ENCODE measurements at regions not wholly inside any gene's neighbourhood (a gene's known extent, or its start where the extent isn't known, plus 50 kb on each side); places are given as distances from the start of the nearest gene placed in this dataset.

DNA sequence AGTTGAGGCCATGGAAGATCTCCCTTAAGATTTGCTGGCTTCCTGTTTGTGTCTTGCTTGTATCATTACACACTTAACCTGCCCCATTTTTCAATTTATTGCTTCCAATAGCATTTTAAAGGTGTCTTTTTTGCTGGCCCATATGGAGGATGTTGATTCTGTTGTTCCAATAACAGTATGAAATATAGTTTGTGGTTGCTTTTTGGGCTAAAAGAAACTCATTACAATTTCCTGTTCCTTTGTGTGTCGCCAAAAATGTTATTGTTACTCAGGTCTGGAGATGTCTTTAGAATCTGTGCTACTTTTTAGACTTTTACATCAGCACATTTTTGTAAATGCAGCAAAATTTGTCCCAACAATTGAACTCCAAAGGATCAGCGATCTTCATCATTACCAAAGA is 234.0 kb upstream of the ITGA4 start:
- no peak for DNase-seq (ENCODE audit: low read depth)
- POLR2A ChIA-PET = no interaction called here
- CTCF ChIA-PET = no interaction called here
- H3K4me3 ChIP-seq (ENCODE audit: low read depth, low read length) = no peak overlapping the region
- H3K27me3 ChIP-seq (ENCODE audit: control insufficient read depth, insufficient read depth, low read length) = no peaks in the 10 kb centered on the region
- H3K36me3 ChIP-seq (ENCODE audit: control insufficient read depth, insufficient read depth, low read length) = no peaks in the 10 kb centered on the region
- TF ChIP-seq, protein P1, sequence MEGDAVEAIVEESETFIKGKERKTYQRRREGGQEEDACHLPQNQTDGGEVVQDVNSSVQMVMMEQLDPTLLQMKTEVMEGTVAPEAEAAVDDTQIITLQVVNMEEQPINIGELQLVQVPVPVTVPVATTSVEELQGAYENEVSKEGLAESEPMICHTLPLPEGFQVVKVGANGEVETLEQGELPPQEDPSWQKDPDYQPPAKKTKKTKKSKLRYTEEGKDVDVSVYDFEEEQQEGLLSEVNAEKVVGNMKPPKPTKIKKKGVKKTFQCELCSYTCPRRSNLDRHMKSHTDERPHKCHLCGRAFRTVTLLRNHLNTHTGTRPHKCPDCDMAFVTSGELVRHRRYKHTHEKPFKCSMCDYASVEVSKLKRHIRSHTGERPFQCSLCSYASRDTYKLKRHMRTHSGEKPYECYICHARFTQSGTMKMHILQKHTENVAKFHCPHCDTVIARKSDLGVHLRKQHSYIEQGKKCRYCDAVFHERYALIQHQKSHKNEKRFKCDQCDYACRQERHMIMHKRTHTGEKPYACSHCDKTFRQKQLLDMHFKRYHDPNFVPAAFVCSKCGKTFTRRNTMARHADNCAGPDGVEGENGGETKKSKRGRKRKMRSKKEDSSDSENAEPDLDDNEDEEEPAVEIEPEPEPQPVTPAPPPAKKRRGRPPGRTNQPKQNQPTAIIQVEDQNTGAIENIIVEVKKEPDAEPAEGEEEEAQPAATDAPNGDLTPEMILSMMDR (IDR thresholded peaks at IDR 0.05; ENCODE audit: insufficient read depth, low read depth, low read length) = no peak

DNA sequence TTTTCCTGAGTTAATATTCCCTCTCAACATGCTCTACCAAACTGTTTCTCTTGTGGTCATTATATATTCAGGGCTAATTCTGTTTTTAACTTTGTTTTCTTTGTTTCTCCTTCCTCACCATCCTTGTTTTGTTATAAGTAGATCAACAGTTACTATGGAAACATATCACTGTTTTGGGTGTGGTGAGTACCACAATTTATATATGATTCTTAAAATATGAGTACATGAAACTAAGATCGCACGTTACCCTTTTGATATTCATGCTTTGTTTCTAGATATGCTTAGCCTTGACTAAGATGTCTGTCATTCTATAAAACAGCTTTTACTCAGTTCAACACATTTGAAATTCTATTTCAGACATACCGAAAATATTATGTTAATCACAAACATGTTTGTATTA is 232.3 kb upstream of the ITGA4 start:
- ChIA-PET POLR2A (no interaction called here), CTCF (interaction anchor here (0.8 kb wide), 1 partner anchor 361 kb away, joined by 3 read pairs; no protein-coding TSS in a partner anchor)
- Histone ChIP-seq H3K27me3 (ENCODE audit: control insufficient read depth, insufficient read depth, low read length) (no peaks in the 10 kb centered on the region), H3K4me3 (ENCODE audit: low read depth, low read length) (no peak overlapping the region), H3K36me3 (ENCODE audit: control insufficient read depth, insufficient read depth, low read length) (no peaks in the 10 kb centered on the region)
- DNase-seq (ENCODE audit: low read depth) = no peak
- TF ChIP-seq, protein P1 (IDR thresholded peaks at IDR 0.05; ENCODE audit: insufficient read depth, low read depth, low read length) = no peak

DNA sequence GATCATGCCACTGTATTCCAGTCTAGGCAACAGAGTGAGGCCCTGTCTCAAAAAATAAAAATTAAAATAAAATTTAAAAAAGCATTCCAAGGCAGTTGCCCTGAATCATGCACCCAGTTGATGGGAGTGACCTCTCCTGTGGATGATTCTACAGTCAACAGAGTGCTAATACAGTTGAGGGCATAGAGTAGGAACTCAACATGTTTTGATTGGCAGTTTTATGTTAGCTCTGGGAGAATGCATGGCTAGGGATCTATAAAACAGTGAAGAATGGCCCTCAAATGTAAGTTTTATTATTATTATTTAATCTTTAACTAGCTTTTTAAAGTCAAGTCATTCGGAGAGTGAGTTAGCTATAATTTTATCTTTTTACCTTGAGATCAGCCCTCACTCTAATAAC is 228.5 kb upstream of the ITGA4 start:
- CTCF ChIA-PET = interaction anchor here (1.1 kb wide), 1 partner anchor 11 kb away, joined by 3 read pairs; no protein-coding TSS in a partner anchor
- H3K27me3 ChIP-seq (ENCODE audit: control insufficient read depth, insufficient read depth, low read length) = no peaks in the 10 kb centered on the region
- TF ChIP-seq, protein P1 (IDR thresholded peaks at IDR 0.05; ENCODE audit: insufficient read depth, low read depth, low read length) = no peak
- DNase-seq (ENCODE audit: low read depth) = no peak
- no peaks in the 10 kb centered on the region for H3K36me3 ChIP-seq (ENCODE audit: control insufficient read depth, insufficient read depth, low read length)
- POLR2A ChIA-PET = no interaction called here
- H3K4me3 ChIP-seq (ENCODE audit: low read depth, low read length) = no peak overlapping the region

DNA sequence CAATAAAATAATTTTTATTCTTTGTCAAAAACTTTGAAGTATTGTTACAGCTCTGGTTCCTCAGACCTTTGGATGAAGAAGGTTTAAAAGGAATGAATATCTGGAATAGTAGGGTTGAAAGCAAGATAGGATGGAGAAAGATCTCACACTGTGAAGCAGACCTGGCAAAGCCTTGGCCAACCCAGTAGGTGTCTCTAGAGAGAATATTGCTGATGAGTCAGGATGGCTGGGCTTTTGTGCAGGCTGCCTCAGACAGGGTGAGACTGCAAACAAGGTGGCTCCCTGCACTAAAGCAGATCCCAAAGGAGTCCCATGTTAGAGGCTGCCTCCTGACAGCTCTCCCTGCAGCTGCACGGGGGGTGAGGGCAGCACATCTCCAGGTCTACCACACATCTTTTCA is 226.0 kb upstream of the ITGA4 start:
- H3K27me3 ChIP-seq (ENCODE audit: control insufficient read depth, insufficient read depth, low read length) = no peaks in the 10 kb centered on the region
- no peak overlapping the region for H3K4me3 ChIP-seq (ENCODE audit: low read depth, low read length)
- POLR2A ChIA-PET = no interaction called here
- TF ChIP-seq, protein P1 (IDR thresholded peaks at IDR 0.05; ENCODE audit: insufficient read depth, low read depth, low read length) = no peak
- CTCF ChIA-PET = no interaction called here
- no peak for DNase-seq (ENCODE audit: low read depth)
- H3K36me3 ChIP-seq (ENCODE audit: control insufficient read depth, insufficient read depth, low read length) = no peaks in the 10 kb centered on the region

DNA sequence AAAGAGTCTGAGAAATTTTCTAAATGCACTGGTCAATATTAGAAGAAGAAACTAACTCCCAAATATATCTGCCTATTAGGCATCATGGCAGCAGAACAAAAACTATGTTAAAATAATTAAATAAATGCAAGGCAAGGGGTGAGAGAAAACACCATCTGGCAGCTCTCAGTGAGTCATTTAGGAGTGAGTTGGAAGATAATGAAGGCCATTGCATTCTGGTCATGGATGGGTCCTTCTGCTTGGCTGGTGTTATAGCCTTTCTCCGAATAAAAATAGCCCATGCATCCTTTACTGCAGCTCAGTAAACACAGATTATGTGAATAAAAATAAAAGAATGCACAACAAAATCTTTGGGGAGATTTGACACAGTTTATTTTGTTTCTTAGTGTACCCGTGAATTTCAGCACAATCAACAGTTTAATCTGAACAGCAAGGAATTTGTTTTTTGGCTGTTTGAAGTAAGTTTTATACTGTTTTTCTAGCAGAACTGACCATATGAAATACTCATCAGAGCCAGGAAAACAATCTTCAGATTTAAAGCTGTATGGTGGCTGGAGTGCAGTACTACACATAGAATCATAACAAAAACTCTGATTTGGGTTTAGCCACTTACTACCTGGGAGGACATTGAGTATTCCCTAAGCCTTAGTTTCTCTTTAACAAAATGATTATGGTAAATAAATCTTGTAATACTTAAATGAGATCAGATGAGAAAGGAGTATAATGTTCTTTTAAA is 225.1 kb upstream of the ITGA4 start:
- DNase-seq (ENCODE audit: low read depth) = peak; percentile 18
- ChIA-PET CTCF (interaction anchor here (1.2 kb wide), 1 partner anchor 11 kb away, joined by 4 read pairs; no protein-coding TSS in a partner anchor), POLR2A (no interaction called here)
- Histone ChIP-seq H3K4me3 (ENCODE audit: low read depth, low read length) (no peak overlapping the region), H3K36me3 (ENCODE audit: control insufficient read depth, insufficient read depth, low read length) (no peaks in the 10 kb centered on the region), H3K27me3 (ENCODE audit: control insufficient read depth, insufficient read depth, low read length) (no peaks in the 10 kb centered on the region)
- TF ChIP-seq, protein P1 (IDR thresholded peaks at IDR 0.05; ENCODE audit: insufficient read depth, low read depth, low read length) = 0 out of 2 replicates have a peak, but pooled peaks have one; percentile 4
